Keratinocyte (primary cell): ENCODE measurements at regions not wholly inside any gene's neighbourhood (a gene's known extent, or its start where the extent isn't known, plus 50 kb on each side); places are given as distances from the start of the nearest gene placed in this dataset.

ENCODE experiments used
- DNase-seq: peaks from one replicate; pipeline ENCODE4 v3.0.0-alpha.2; 2011; ENCODE audit warnings: low read depth, missing footprints, low spot score
- FAIRE-seq: peaks from 2 replicates; lab custom pipeline; 2011; peaks lifted over from hg19 to GRCh38; lab: Jason Lieb, UNC
- H2AFZ ChIP-seq: 2 replicates; pipeline ENCODE4 v1.6.0; 2012; ENCODE audit warnings: low read length, control low read depth, inconsistent platforms; ENCODE audit not compliant: control insufficient read depth
- H3K27ac ChIP-seq: 2 replicates; pipeline ENCODE4 v1.5.1; 2011; ENCODE audit warnings: low read length; ENCODE audit not compliant: control insufficient read depth, insufficient read depth
- H3K27me3 ChIP-seq: 3 replicates; pipeline ENCODE4 v1.6.0; 2011; ENCODE audit warnings: low read length; ENCODE audit not compliant: control insufficient read depth, insufficient read depth; ENCODE audit errors: extremely low read depth
- H3K36me3 ChIP-seq, 2 experiments: 2 replicates in 1 of 2; 3 replicates in 1 of 2; pipeline ENCODE4 v1.5.1; 2011; ENCODE audit warnings: low read length in 2 of 2, mild to moderate bottlenecking in 1 of 2; ENCODE audit not compliant: control insufficient read depth in 2 of 2, insufficient read depth in 2 of 2; ENCODE audit errors: extremely low read depth in 1 of 2
- H3K4me1 ChIP-seq: 3 replicates; pipeline ENCODE4 v1.5.1; 2011; ENCODE audit warnings: low read length; ENCODE audit not compliant: control insufficient read depth, insufficient read depth; ENCODE audit errors: extremely low read depth
- H3K4me2 ChIP-seq: 3 replicates; pipeline ENCODE4 v1.6.0; 2011; ENCODE audit warnings: low read depth, low read length; ENCODE audit not compliant: control insufficient read depth, insufficient read depth; ENCODE audit errors: extremely low read depth
- H3K4me3 ChIP-seq, 3 experiments: fragments of 200-600 bp in 1 of 3; sonication (generic) in 1 of 3; 2 replicates in 2 of 3; 3 replicates in 1 of 3; pipeline ENCODE4 v1.5.1; 2011 to 2016; ENCODE audit warnings: low read length in 3 of 3, mild to moderate bottlenecking in 3 of 3, control low read depth in 2 of 3, inconsistent platforms in 1 of 3, low read depth in 1 of 3, mixed read lengths in 1 of 3, mixed run types in 1 of 3, moderate library complexity in 1 of 3; ENCODE audit not compliant: control insufficient read depth in 2 of 3, insufficient read depth in 2 of 3; ENCODE audit errors: extremely low read depth in 1 of 3
- H3K79me2 ChIP-seq: 2 replicates; pipeline ENCODE4 v1.6.0; 2012; ENCODE audit warnings: low read length; ENCODE audit not compliant: control insufficient read depth, insufficient read depth
- H3K9ac ChIP-seq: 3 replicates; pipeline ENCODE4 v1.6.0; 2011; ENCODE audit warnings: low read length; ENCODE audit not compliant: control insufficient read depth, insufficient read depth; ENCODE audit errors: extremely low read depth
- H3K9me1 ChIP-seq: 3 replicates; pipeline ENCODE4 v1.6.0; 2011; ENCODE audit warnings: low read length; ENCODE audit not compliant: control insufficient read depth, insufficient read depth; ENCODE audit errors: extremely low read depth
- H3K9me3 ChIP-seq: 2 replicates; pipeline ENCODE4 v1.5.1; 2012; ENCODE audit warnings: low read depth, low read length; ENCODE audit not compliant: control insufficient read depth
- H4K20me1 ChIP-seq: 3 replicates; pipeline ENCODE4 v1.6.0; 2011; ENCODE audit warnings: low read length; ENCODE audit not compliant: control insufficient read depth, insufficient read depth; ENCODE audit errors: extremely low read depth
- EZH2 ChIP-seq: IDR thresholded peaks from one replicate; pipeline ENCODE4 v1.6.1; 2012; ENCODE audit warnings: inconsistent platforms, mild to moderate bottlenecking, low read length, moderate library complexity
- dilution Hi-C: fragments of 300-500 bp; cut with MboI; formaldehyde crosslinking; loops from one replicate; pipeline ENCODE4 v1.7.0; 2020; ENCODE audit warnings: low sequenced_read_pairs; ENCODE audit not compliant: extremely low pct_ligation_motif_present
- TF ChIP-seq, protein P1 (sequence below), 3 experiments: IDR thresholded peaks in 1 of 3; conservative IDR thresholded peaks in 1 of 3; optimal IDR thresholded peaks in 1 of 3; 2 replicates in 2 of 3; 3 replicates in 1 of 3; pipeline versions ENCODE3 to v1.5.1; 2011; ENCODE audit warnings: low read length in 3 of 3, mild to moderate bottlenecking in 3 of 3, moderate library complexity in 2 of 3, control low read depth in 1 of 3, inconsistent platforms in 1 of 3; ENCODE audit not compliant: insufficient read depth in 2 of 3; ENCODE audit errors: extremely low read depth in 1 of 3

DNA sequence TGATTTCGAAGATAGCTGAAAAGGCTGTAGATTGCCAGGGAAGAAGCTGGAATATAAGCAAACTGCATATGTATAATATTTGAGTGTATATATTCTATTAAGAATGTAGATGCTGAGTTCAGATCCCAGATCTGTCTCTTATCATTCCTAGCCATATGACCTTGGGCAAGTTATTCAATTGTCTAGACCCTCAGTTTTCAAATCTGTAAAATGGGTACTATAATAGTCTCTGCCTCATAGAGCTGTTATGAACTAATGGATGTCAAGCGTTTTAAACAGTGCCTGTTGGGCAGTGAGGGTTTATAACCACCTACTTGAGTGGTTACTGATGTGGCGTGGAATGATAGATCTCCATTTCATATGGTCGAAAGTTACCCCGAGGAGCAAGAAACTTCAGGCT lies 130.4 kb downstream of the GAS1 start:
- Histone ChIP-seq H3K4me3 (no peak overlapping the region), H3K79me2 (no peaks in the 10 kb centered on the region), H2AFZ (no peak overlapping the region), H3K9ac (no peak overlapping the region), H3K4me2 (no peak overlapping the region), H4K20me1 (no peaks in the 10 kb centered on the region), H3K27ac (no peak overlapping the region), H3K9me3 (peaks cover 2% of the 10 kb centered on the region), H3K27me3 (no peaks in the 10 kb centered on the region), H3K36me3 (no peaks in the 10 kb centered on the region), H3K4me1 (no peaks in the 10 kb centered on the region), H3K9me1 (no peaks in the 10 kb centered on the region)
- dilution Hi-C loops: no loop called here
- DNase-seq (no peak), FAIRE-seq (no peak)
- TF ChIP-seq EZH2: no peak
- TF ChIP-seq, protein P1, sequence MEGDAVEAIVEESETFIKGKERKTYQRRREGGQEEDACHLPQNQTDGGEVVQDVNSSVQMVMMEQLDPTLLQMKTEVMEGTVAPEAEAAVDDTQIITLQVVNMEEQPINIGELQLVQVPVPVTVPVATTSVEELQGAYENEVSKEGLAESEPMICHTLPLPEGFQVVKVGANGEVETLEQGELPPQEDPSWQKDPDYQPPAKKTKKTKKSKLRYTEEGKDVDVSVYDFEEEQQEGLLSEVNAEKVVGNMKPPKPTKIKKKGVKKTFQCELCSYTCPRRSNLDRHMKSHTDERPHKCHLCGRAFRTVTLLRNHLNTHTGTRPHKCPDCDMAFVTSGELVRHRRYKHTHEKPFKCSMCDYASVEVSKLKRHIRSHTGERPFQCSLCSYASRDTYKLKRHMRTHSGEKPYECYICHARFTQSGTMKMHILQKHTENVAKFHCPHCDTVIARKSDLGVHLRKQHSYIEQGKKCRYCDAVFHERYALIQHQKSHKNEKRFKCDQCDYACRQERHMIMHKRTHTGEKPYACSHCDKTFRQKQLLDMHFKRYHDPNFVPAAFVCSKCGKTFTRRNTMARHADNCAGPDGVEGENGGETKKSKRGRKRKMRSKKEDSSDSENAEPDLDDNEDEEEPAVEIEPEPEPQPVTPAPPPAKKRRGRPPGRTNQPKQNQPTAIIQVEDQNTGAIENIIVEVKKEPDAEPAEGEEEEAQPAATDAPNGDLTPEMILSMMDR (optimal IDR thresholded peaks at IDR 0.05 in 1 of 3, IDR thresholded peaks at IDR 0.05 in 1 of 3, conservative IDR thresholded peaks at IDR 0.05 in 1 of 3; ENCODE audit: extremely low read depth in 1 of 3, insufficient read depth in 2 of 3, low read length in 3 of 3): no peak

DNA sequence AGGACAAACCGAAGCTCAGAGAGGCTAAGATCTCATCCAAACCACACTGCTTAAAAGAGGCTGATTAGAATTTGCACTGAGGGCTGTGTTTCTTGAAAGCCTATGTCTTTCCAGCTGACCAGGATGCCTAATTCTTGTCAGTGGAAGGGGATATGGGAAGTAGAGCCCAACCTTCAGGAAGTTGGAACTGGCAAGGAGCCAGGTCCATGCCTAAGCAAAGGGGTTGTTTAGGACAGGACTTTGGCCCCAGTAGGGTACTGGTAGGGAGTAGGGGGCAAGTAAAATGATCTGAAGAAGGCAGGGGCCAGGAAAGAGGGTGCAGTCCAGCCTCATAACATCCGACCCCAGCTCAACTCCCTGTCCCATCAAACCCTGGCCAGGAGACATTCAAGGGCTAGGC lies 130.9 kb downstream of the GAS1 start:
- H3K9me3 ChIP-seq: peaks cover 2% of the 10 kb centered on the region
- no peaks in the 10 kb centered on the region for H3K79me2 ChIP-seq
- H4K20me1 ChIP-seq: no peaks in the 10 kb centered on the region
- H3K4me1 ChIP-seq: no peaks in the 10 kb centered on the region
- no peak for TF ChIP-seq EZH2
- TF ChIP-seq, protein P1 (optimal IDR thresholded peaks at IDR 0.05 in 1 of 3, IDR thresholded peaks at IDR 0.05 in 1 of 3, conservative IDR thresholded peaks at IDR 0.05 in 1 of 3; ENCODE audit: extremely low read depth in 1 of 3, insufficient read depth in 2 of 3, low read length in 3 of 3): no peak
- DNase-seq (no peak), FAIRE-seq (no peak)
- no peaks in the 10 kb centered on the region for H3K36me3 ChIP-seq
- no peak overlapping the region for H2AFZ ChIP-seq
- no peaks in the 10 kb centered on the region for H3K9me1 ChIP-seq
- no peak overlapping the region for H3K27ac ChIP-seq
- H3K4me2 ChIP-seq: no peak overlapping the region
- no peaks in the 10 kb centered on the region for H3K27me3 ChIP-seq
- dilution Hi-C loops: no loop called here
- H3K4me3 ChIP-seq: no peak overlapping the region
- H3K9ac ChIP-seq: no peak overlapping the region
